AG04450 (cell line): ENCODE measurements at regions not wholly inside any gene's neighbourhood (a gene's known extent, or its start where the extent isn't known, plus 50 kb on each side); places are given as distances from the start of the nearest gene placed in this dataset.

Experiments
- CTCF ChIA-PET: fragments of 300-600, 350-600 bp; formaldehyde crosslinking; extraction: SDS; loops from one replicate; lab custom pipeline; 2022; ENCODE audit warnings: antibody characterized with exemption, inconsistent platforms; lab: Charles Lee
- POLR2A ChIA-PET: fragments of 350-600 bp; formaldehyde crosslinking; extraction: SDS; loops from one replicate; lab custom pipeline; 2021; ENCODE audit warnings: antibody characterized with exemption, inconsistent platforms; lab: Yijun Ruan, JAX
- DNase-seq: peaks from one replicate; pipeline ENCODE4 v3.0.0-alpha.2; 2011; ENCODE audit warnings: low read depth, low spot score
- H3K27ac ChIP-seq: one replicate; pipeline ENCODE4 v1.5.1; 2012; ENCODE audit warnings: low read depth, low read length, control low read depth
- H3K27me3 ChIP-seq: one replicate; pipeline ENCODE4 v1.6.0; 2012; ENCODE audit warnings: low read length; ENCODE audit not compliant: control insufficient read depth, insufficient read depth
- H3K4me3 ChIP-seq: 2 replicates; pipeline ENCODE4 v1.5.1; 2011; ENCODE audit warnings: mild to moderate bottlenecking, low read depth, low read length, control low read depth
- H3K9me3 ChIP-seq: 2 replicates; pipeline ENCODE4 v1.5.1; 2012; ENCODE audit warnings: low read length; ENCODE audit not compliant: control insufficient read depth, insufficient read depth
- CTCF ChIP-seq: IDR thresholded peaks from 2 replicates; pipeline ENCODE4 v1.5.1; 2011; ENCODE audit warnings: low read depth, low read length, control low read depth, inconsistent platforms

GRCh38 chr6:43851204-43851865 is 81.3 kb downstream of the VEGFA start:
- POLR2A ChIA-PET: no interaction called here
- H3K27me3 ChIP-seq: peaks cover 7% of the 10 kb centered on the region
- H3K27ac ChIP-seq: peak overlapping the region; percentile 65
- no peaks in the 10 kb centered on the region for H3K9me3 ChIP-seq
- H3K4me3 ChIP-seq: no peak overlapping the region
- CTCF ChIA-PET: interaction anchor here (1.5 to 2.1 kb wide), 2 partner anchors 82 to 223 kb away, joined by 4 to 8 read pairs; partner anchors contain the start of gene VEGFA
- TF ChIP-seq CTCF: no peak
- no peak for DNase-seq

GRCh38 chr6:43850314-43851203 is 80.5 kb downstream of the VEGFA start:
- CTCF ChIA-PET: interaction anchor here (1.5 to 2.1 kb wide), 2 partner anchors 81 to 224 kb away, joined by 4 to 8 read pairs; partner anchors contain the start of gene VEGFA
- peak overlapping the region; percentile 65 for H3K27ac ChIP-seq
- peaks cover 8% of the 10 kb centered on the region for H3K27me3 ChIP-seq
- H3K4me3 ChIP-seq: no peak overlapping the region
- POLR2A ChIA-PET: no interaction called here
- no peaks in the 10 kb centered on the region for H3K9me3 ChIP-seq
- no peak for TF ChIP-seq CTCF
- no peak for DNase-seq

- Histone ChIP-seq H3K27me3 (peaks cover 12% of the 10 kb centered on the region), H3K27ac (no peak overlapping the region), H3K4me3 (no peak overlapping the region), H3K9me3 (no peaks in the 10 kb centered on the region)
- no peak for TF ChIP-seq CTCF
- ChIA-PET CTCF (interaction anchor here (2.1 kb wide), 1 partner anchor 81 kb away, joined by 8 read pairs; the partner anchor contains the start of gene VEGFA), POLR2A (no interaction called here)
- DNase-seq: no peak
Observed at GRCh38 chr6:43849844-43850243, 79.8 kb downstream of the VEGFA start.

- no peak overlapping the region for H3K27ac ChIP-seq
- H3K4me3 ChIP-seq: no peak overlapping the region
- CTCF ChIA-PET: no interaction called here
- H3K9me3 ChIP-seq: no peaks in the 10 kb centered on the region
- POLR2A ChIA-PET: no interaction called here
- DNase-seq: no peak
- TF ChIP-seq CTCF: no peak
- H3K27me3 ChIP-seq: peaks cover 16% of the 10 kb centered on the region
Observed at GRCh38 chr6:43848671-43849391, 78.8 kb downstream of the VEGFA start.
